Activated CD4-positive, alpha-beta memory T cell treated with anti-CD3 and anti-CD28 coated beads, Interleukin-2, amount 10 ng/mL, durations not matched to agents 7 days and 5 days (primary cell): ENCODE measurements at regions not wholly inside any gene's neighbourhood (a gene's known extent, or its start where the extent isn't known, plus 50 kb on each side); places are given as distances from the start of the nearest gene placed in this dataset.

ENCODE experiments used
- CTCF ChIA-PET: fragments of 350-600 bp; sonication (Branson Sonifier 250); formaldehyde crosslinking; loops from one replicate; lab custom pipeline; 2021; ENCODE audit warnings: antibody characterized with exemption, inconsistent platforms; lab: Charles Lee
- POLR2A ChIA-PET: fragments of 350-600 bp; sonication (Branson Sonifier 250); formaldehyde crosslinking; loops from one replicate; lab custom pipeline; 2021; ENCODE audit warnings: antibody characterized with exemption; lab: Charles Lee
- DNase-seq: peaks from one replicate; pipeline ENCODE4 v3.0.0-alpha.2; 2020
- H3K27ac Mint-ChIP-seq: one replicate; pipeline ENCODE4 v1.8.0; 2021; ENCODE audit warnings: mild to moderate bottlenecking, mixed read lengths
- H3K27me3 Mint-ChIP-seq: one replicate; pipeline ENCODE4 v1.8.0; 2021; ENCODE audit warnings: mixed read lengths
- H3K36me3 Mint-ChIP-seq: one replicate; pipeline ENCODE4 v1.8.0; 2021; ENCODE audit warnings: low read depth, mixed read lengths
- H3K4me1 Mint-ChIP-seq: one replicate; pipeline ENCODE4 v1.8.0; 2021; ENCODE audit warnings: mixed read lengths
- H3K4me3 Mint-ChIP-seq: one replicate; pipeline ENCODE4 v1.8.0; 2021; ENCODE audit warnings: mild to moderate bottlenecking, mixed read lengths
- H3K9me3 Mint-ChIP-seq: one replicate; pipeline ENCODE4 v1.8.0; 2021; ENCODE audit warnings: mixed read lengths

DNA sequence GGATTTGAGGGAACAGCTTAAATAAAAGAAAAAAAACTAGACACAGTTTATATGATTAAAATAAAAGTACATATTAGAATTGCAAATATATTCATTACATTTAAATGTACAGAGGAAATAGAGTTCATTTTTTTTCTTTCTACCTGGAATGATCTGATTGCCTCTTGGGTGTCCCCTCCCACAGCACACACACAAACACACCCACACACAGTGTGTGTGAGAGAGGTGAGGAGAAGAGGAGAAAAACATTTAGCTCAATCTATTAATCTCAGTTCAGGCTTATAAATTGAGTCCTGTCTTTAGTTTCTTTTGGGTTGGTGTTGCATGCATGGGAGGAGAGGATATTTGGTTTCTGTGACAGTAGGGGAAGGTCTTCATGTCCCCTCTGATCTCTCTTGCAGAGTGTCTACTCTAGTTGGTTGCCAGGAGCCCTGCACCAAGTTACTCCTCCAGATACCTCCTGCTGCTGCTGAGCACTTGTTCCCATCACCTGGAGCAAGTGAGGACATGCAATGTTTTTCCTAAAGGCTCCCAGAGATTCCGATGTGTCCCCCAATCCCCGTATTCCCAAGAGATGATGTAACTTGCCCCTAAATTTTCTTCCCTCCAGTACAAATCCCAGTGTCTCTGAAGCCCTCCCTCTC, 50.8 kb upstream of the REG3A start:
- Mint-ChIP-seq H3K36me3 (no peaks in the 10 kb centered on the region), H3K4me3 (no peak overlapping the region), H3K9me3 (peaks cover 3% of the 10 kb centered on the region), H3K4me1 (no peaks in the 10 kb centered on the region), H3K27ac (no peak overlapping the region), H3K27me3 (no peaks in the 10 kb centered on the region)
- DNase-seq, result no peak
- CTCF ChIA-PET, result no interaction called here
- POLR2A ChIA-PET, result no interaction called here
